ENCODE measurements at regions not wholly inside any gene's neighbourhood (a gene's known extent, or its start where the extent isn't known, plus 50 kb on each side); places are given as distances from the start of the nearest gene placed in this dataset.

- Mint-ChIP-seq H3K4me3 (no peak overlapping the region), H3K36me3 (ENCODE audit: low read depth) (no peaks in the 10 kb centered on the region), H3K9me3 (no peaks in the 10 kb centered on the region), H3K27me3 (ENCODE audit: insufficient read depth) (no peaks in the 10 kb centered on the region; the same call in 1 of the 2 replicates), H3K27ac (no peak overlapping the region), H3K4me1 (ENCODE audit: low read depth) (peaks cover 57% of the 10 kb centered on the region)
- no peak for DNase-seq
- TF ChIP-seq CTCF (IDR thresholded peaks at IDR 0.05), result no peak
These were observed 63.9 kb upstream of the TRIM2 start for GRCh38 chr4:153140294-153140693.

GRCh38 chr4:153141238-153141637 is 63.0 kb upstream of the TRIM2 start:
- H3K27me3 Mint-ChIP-seq (ENCODE audit: insufficient read depth), result no peaks in the 10 kb centered on the region; the same call in 1 of the 2 replicates
- H3K36me3 Mint-ChIP-seq (ENCODE audit: low read depth), result no peaks in the 10 kb centered on the region
- no peak overlapping the region for H3K4me3 Mint-ChIP-seq
- no peak overlapping the region for H3K27ac Mint-ChIP-seq
- TF ChIP-seq CTCF (IDR thresholded peaks at IDR 0.05), result no peak
- H3K4me1 Mint-ChIP-seq (ENCODE audit: low read depth), result peaks cover 57% of the 10 kb centered on the region
- no peak for DNase-seq
- H3K9me3 Mint-ChIP-seq, result no peaks in the 10 kb centered on the region

GRCh38 chr4:153142700-153143438 is 61.4 kb upstream of the TRIM2 start:
- Mint-ChIP-seq H3K27me3 (ENCODE audit: insufficient read depth) (peaks cover 2% of the 10 kb centered on the region), H3K4me1 (ENCODE audit: low read depth) (peaks cover 45% of the 10 kb centered on the region), H3K27ac (no peak overlapping the region), H3K36me3 (ENCODE audit: low read depth) (no peaks in the 10 kb centered on the region), H3K4me3 (peak overlapping the region; percentile 12; the same call in 1 of the 2 replicates), H3K9me3 (no peaks in the 10 kb centered on the region)
- TF ChIP-seq CTCF (IDR thresholded peaks at IDR 0.05), result peak; percentile 92
- peak; percentile 75 for DNase-seq

GRCh38 chr4:153143527-153144348 is 60.5 kb upstream of the TRIM2 start:
- Mint-ChIP-seq H3K4me1 (ENCODE audit: low read depth) (peaks cover 51% of the 10 kb centered on the region), H3K27me3 (ENCODE audit: insufficient read depth) (peaks cover 2% of the 10 kb centered on the region), H3K4me3 (peak overlapping the region; percentile 34), H3K36me3 (ENCODE audit: low read depth) (no peaks in the 10 kb centered on the region), H3K9me3 (no peaks in the 10 kb centered on the region), H3K27ac (no peak overlapping the region; the same call in 1 of the 2 replicates)
- DNase-seq, result no peak
- TF ChIP-seq CTCF (IDR thresholded peaks at IDR 0.05), result no peak

- H3K4me1 Mint-ChIP-seq (ENCODE audit: low read depth), result peaks cover 37% of the 10 kb centered on the region
- TF ChIP-seq CTCF (IDR thresholded peaks at IDR 0.05), result no peak
- H3K36me3 Mint-ChIP-seq (ENCODE audit: low read depth), result no peaks in the 10 kb centered on the region
- no peak overlapping the region for H3K27ac Mint-ChIP-seq
- H3K4me3 Mint-ChIP-seq, result no peak overlapping the region
- peaks cover 2% of the 10 kb centered on the region; the same call in 1 of the 2 replicates for H3K27me3 Mint-ChIP-seq (ENCODE audit: insufficient read depth)
- DNase-seq, result no peak
- no peaks in the 10 kb centered on the region for H3K9me3 Mint-ChIP-seq
These were observed 58.2 kb upstream of the TRIM2 start for GRCh38 chr4:153146031-153146430.
